ENCODE measurements at regions not wholly inside any gene's neighbourhood (a gene's known extent, or its start where the extent isn't known, plus 50 kb on each side); places are given as distances from the start of the nearest gene placed in this dataset.

DNA sequence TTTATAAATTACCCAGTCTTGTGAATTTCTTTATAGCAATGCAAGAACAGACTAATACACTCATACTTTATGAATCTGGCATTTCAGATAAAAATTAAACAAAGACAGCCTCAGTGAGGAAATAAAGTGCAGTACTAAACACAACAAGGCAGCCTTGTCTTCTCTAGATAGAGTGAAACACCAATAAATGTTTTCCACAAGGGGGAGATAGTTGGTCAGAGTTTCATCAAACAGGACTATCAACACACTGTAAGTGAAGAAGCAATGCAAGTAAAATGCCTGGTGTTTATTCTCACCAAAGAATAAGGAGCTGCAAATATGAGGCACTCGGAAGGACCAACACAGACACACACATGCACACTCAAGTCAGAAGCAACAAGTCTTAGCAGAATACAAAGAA lies 62.8 kb downstream of the FAM9B start:
- peak; percentile 65 for DNase-seq (ENCODE audit: low spot score)

DNA sequence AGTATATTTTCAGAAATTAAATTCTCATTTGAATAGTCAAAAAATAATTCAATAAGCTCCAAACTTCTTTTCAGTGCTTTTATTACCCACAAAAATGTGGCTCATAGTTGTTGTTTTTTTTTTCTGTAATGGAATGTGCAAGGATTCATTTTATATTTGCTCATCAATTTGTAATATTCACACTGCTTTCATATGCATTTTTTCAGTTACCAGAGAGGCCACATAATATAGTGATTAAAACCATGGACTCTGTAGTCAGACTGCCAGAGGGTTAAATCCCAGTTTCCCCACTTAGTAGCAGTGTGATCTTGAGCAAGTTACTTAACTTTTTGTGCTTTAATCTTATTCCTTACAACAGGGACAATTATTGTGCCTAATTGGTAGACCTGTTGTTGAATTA lies 64.5 kb downstream of the FAM9B start:
- no peak for DNase-seq (ENCODE audit: low spot score)

DNA sequence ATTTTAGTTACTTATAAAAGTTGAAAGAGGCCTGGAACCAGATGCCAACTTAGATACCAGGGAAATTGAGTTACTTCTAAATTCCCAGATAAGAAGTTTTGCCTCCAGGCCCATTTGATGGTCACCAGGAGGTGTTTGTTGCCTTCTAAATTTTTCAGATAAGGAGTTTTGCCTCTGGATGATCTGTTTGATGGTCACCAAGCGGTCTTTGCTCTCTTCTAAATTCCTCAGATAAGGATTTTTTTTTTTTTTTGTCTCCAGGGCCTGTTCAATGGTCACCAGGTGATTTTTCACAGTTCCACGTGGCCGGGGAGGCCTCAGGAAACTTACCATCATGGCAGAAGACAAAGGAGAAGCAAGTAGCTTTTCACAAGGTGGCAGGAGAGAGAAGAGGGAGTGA lies 66.5 kb downstream of the FAM9B start:
- no peak for DNase-seq (ENCODE audit: low spot score)

DNA sequence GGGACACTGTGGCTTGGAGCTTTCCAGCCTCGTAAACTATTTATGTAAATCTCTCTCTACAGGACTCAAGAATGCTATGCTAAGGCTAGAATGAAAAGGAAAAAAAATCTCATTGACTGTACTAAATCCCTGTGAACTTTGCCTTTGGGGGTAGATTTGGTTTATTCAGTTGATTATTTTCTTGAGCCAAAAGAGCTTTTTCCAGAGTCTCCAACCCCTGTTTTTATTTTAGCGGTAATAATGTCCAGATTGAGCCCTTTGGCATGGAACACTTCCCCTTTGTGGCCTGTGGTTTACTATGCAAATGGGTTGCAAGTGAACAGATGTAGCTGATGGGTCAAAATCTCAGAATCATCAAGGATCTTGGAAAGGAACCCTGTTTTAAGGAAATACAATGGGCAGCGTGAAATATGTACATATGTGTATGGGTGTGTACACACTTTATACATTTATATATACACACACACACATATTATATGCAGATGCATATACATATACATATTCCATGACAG lies 72.9 kb downstream of the FAM9B start:
- DNase-seq (ENCODE audit: low spot score): no peak

DNA sequence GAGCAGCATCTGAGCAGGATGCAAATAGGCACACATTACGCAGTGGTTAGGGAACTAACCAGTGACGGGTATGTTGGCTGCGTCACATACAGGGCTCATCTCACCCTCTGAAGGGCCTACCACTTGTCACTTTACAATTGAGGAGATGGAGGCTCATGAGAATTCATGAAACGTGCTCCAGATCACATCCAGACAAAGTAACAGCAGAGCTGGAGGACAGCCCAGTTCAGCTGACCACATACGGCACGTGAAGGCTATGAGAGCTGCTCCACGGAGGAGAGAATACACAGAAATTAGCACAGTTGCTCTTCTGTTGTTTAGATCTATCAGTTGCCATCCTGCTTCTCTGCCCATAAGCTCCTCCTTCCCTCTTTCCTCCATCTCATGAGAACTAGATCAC lies 78.4 kb downstream of the FAM9B start:
- DNase-seq (ENCODE audit: low spot score): no peak

DNA sequence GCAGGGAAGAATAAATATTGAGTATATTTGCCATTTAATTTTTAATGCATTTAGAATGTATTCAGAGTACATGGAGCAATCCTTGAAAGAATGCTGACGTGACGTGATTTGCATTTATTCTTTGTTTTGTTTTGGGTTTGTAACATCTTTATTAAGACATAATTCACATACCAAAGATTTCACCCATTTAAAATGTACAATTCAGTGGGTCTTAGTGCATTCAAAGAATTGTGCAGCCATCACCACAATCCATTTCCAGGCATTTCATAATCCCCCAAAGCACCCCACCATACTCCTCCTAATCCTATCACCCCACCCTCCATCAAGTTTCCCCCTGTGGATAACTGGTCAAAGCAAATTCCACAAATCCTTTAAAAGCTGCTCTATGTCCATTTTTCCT lies 87.4 kb downstream of the FAM9B start:
- no peak for DNase-seq (ENCODE audit: low spot score)

DNA sequence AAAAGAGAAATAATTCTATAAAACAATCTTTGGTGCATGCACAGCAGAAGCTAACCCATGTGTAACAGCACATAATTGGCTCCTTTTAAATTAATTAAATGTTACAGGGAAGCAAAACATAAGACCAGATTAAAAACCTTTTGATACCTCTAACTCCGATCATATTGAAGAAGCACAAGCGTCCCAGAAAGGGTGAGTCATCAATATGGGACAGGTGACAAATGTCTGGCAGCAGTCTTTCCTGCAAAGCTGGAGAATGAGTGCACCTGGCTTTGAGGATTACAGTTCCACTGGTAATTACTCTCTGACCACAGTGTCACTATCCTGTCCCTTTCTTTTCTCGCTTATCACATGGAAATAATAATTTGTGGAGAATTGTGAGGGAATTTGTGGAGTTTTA lies 94.6 kb downstream of the FAM9B start:
- no peak for DNase-seq (ENCODE audit: low spot score)

DNA sequence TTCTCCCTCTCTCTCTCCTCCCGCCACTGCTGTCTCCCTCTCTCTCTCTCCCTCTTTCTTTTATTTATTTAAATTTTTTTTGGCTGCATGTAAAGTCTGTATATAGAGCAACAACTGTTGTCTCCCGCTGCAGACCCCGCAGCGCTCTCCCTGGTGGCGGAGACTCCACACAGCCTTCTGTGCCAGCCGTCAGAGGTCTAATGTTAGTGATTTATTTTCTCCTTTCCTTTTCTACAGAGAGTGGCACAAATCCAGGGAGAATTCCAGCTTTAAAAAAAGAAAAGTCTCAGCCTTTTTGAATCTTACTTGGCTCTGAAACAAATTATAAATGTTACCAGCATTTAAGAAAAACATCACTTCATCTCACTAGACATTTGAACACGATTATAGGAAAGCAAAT lies 106.2 kb downstream of the FAM9B start:
- DNase-seq (ENCODE audit: low spot score): no peak

DNA sequence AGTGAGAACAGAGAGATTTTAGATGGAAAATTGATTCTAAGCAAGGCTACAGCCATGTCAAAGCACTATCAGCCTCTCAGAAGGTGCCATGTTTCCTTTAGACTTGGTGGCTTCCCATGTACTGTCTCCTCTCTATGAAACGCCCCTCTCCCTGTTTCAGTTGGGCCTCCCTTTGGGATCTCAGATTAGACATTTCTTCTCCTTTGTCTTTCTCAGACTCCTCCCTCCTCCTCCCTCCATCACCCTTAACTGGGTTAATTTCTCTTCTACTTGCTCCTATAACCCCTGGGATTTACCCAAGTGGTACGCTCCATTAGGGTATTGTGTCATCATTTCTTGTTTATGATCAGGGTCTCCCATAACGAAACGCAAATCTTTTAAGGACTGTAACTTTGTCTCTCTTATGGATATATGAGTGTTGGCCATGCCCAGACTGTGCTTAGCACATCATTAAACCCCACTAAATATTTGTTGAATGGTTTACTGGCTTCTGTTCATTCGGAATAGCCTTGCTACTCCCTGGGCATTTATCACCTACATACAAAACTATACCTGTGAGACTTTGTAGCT lies 106.8 kb downstream of the FAM9B start:
- DNase-seq (ENCODE audit: low spot score): no peak

DNA sequence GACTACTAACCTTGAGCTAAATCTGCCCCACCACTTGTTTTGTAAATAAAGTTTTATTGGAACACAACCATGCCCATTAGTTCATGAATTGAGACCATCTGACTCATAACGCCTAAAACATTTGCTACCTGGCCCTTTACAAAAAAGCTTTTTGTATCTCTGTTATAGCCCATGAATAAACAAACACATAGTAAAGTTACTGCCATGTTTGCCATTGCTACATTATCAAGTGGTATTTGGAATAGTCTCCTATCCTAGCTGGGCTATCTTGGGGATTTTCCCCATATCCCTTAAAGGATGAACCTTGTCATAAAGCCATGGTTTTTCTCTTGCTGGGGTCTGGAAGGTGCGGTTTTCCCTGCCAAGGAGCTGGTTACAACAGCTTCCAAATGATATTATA lies 112.3 kb downstream of the FAM9B start:
- no peak for DNase-seq (ENCODE audit: low spot score)

DNA sequence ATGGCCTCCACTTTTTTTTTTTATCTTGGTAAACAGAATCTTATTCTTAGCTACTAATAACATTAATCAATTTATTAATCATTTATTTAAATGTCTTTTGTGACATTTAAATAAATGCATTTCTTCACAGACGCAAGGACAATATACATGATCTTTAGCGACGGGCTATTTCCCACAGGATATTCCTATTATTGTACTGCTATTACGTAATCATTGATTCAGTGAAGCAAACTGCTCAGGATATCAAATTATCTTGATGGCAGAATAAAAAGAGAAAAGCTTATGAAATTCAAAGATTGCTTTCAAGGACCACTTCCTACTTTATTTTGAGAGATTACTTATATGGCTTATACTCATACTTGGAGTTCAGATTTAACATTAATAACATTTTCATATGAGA lies 114.1 kb downstream of the FAM9B start:
- no peak for DNase-seq (ENCODE audit: low spot score)

DNA sequence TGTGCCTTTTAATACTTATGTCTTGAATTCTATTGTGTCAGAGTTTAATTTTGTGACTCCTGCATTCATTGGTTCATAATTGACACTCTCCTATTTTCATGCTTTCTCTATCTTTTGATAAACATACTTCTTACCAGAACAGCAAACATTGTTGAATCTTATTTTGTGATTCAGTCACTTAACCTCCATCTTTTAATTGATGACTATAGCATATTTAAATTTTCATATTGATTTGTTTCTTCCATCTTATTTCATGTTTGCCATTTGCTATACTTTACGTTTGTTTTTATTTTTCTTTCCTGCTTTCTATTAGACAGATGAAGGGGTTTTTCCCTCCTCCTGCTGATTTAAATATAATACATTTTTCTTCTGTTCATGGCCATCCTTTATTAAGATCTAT lies 115.5 kb upstream of the FAM9A start:
- DNase-seq (ENCODE audit: low spot score): no peak

DNA sequence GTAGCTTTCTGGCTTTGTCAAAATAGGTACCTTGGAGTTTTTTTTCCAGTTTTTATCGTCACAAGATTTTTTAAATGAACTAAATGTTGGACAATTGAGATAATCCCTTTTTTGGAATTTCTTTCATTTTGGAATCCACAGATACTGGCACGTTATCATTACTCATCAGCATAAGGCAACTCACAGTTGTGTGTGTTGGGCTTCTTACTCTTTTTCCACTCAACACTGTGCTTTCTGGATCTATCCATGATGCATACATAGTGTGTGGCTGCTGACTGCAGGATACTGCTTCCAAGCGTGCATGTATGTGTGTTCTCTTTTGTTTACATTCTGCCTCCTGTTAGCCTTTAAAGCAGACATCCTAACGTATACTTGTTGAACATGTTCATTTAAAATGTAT lies 113.5 kb upstream of the FAM9A start:
- DNase-seq (ENCODE audit: low spot score): no peak

DNA sequence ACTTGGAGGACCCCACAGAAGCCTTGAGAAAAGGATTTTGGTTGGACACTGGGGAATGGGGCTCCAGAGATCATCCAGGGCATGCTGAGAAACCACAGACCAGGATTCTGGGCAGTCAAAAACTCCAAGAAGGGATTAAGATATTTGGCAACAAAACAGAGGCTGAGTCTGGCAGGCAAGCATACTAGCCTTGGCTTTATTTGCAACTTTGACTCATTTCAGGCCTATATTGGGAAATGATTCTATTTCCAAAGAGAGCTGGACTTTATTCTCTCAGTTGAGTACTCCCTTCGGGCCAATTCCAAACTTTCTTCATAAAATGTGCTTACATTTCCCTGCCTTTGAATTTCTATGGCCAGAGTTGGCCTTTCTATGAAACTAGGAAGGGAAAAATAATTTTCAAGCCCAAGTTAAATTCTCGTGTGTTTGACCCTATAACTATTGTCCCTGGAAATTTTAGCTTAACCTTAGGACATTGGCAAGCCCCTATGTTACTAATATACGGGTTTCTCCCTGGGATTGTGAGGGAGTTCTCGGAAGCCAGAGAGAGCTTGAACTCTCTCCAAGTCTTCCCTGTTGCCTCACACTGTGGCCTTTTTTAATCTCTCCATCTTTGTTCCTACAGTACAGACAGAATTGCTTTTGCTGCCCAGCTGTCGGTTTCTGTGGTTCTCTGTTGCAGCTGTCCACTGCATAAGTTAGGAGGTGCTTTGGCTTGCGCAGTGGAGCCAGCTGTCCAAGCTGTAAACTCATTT lies 112.6 kb upstream of the FAM9A start:
- DNase-seq (ENCODE audit: low spot score): no peak

DNA sequence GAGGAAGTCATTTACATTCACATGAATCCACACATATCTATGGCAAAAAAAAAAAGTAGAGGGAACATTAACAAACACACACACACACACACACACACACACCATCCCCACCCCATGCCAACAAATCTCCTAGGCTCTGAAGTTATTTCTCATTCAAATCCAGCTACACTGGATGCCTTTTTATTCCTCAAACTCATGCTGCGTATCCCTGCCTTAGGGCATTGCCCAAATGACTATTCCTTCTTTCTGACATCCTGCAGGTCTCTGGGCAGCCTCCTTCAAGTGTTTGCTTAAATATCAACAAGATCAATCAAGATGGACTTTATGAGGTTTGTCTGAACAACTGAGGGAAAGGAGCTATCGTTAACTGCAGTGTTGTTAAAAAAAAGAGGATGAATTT lies 106.5 kb upstream of the FAM9A start:
- no peak for DNase-seq (ENCODE audit: low spot score)

DNA sequence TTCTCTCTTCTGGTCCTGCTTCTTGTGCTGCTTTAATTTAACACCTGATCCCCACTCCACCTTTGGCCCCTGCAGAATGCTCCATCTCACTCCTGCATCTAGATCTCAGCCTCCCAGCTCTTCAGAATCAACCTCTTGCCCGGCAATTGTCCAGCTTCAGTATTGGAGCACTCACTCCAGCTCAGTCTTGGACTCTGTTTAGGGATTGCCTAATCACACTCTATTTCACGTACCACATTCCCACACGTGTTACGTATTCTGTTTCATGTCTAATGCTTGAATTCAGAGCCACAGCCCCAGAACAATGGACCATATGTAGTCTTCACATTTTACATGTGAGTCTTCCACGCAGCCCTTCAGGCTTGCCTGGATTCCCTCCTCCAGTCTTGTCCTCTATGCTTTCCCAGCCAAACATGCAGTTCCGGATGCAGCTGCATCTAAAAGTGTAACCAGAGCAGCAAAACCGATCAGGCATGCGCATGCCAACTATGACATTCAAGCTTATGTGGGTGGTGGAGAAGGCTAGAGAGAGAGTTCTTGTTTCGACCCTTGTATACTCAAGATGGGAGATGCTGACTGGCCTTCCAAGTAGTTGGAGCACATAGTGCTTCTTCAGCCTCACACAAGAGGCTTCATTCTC lies 105.2 kb upstream of the FAM9A start:
- no peak for DNase-seq (ENCODE audit: low spot score)

DNA sequence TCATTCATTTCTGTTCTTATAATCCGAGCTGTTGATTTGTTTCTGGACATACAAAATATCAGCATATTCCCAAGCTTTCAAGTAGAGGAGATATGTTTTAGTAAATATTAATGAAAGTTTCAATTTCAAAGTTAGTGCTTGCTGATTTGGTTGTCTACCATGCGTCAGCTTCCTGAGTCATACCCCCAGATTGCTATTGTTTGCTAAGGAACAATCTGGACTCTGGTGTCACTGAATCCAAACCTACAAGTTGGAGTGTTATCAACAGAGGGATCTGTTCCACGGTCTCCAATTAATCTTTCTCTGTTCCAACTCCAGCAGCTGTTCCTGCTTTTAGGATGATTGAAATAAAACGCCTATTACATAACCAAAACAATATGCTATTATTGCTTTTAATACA lies 96.1 kb upstream of the FAM9A start:
- no peak for DNase-seq (ENCODE audit: low spot score)

DNA sequence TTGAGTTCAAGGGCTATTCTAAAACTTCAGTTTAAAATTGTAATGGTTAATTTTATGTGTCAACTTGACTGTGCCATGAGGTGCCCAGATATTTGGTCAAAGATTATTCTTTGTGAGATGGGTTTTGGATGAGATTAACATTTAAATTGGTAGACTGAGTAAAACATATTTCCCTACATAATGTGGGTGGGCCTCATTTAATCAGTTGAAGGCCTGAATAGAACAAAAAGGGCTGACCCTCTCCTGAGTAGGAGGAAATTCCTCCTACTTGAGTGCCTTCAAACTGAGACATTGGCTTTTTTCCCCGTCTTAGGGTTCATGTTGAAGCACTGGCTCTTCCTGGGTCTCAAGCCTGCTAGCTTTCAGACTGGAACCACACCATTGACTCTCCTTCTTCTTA lies 89.6 kb upstream of the FAM9A start:
- no peak for DNase-seq (ENCODE audit: low spot score)

DNA sequence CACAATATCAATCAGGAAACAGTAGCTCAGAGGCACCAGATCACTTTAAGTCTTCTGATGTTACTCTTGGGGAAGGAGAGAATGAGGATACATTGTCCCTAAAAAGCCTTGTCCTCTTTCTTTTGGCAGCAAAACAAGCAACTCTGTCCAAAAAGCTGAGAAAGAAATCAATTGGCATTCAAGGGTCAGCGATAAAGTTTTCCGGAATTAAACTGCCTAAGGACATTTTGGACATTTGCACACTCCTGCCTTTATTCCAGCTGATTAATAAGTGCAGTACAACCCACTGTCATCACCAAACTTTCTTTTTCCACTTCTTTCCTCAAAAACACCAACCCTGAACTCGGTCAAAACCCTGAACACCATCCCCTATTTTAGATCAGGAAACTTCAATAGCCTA lies 85.8 kb upstream of the FAM9A start:
- no peak for DNase-seq (ENCODE audit: low spot score)

DNA sequence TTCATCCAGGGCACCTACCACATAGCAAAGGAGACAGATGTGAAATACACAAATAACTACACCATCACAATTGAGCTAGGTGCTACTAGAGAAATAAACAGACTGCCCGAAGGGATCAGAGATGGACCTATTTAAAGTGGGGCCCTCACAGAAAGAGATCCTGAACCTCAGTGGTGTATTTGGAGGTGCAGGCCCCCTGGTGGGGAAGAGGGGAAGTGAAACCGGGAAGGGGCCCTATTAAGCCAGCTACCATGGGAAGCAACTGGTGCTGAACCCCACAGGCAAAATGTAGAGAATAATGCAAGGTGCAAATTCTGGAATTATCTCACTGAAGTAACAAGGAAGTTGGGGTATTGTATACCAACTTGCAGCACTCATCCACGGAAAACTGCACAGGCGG lies 78.6 kb upstream of the FAM9A start:
- peak; percentile 47 for DNase-seq (ENCODE audit: low spot score)

DNA sequence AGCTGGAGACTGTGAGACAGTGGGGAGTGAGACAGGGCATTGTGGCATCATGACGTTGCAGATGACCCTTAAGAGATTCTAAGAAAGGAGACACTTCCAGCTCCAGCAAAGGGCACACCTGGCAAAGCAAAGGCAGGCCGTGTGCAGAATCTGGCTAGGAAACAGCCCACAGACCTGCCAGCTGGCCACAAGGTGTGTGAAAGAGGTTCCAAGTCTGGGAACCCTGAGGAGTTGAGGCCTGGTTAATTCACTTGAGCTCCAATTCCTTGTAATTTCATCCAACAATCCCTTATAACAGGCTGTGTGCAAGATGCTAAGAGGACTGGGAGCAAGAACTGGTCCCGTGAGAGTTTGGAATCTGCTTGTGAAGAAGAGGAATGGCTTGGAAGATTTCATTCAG lies 72.8 kb upstream of the FAM9A start:
- DNase-seq (ENCODE audit: low spot score): no peak

DNA sequence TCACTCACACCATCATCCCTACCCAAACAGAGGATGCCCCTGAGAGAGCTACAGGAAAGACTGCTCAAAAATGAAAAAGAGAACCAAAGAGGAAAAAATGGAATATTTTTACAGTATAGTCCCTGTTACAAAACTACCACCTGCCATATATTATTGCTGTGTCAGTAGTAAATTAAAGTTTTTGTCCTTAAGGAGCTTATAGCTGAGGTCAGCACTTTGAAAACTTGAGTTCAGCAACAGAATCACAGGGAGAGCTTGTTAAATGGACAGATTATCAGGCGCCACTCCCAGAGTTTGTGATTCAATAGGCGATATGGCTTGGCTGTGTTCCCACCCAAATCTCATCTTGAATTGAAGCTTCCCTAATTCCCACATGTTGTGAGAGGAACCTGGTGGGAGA lies 71.9 kb upstream of the FAM9A start:
- DNase-seq (ENCODE audit: low spot score): no peak

DNA sequence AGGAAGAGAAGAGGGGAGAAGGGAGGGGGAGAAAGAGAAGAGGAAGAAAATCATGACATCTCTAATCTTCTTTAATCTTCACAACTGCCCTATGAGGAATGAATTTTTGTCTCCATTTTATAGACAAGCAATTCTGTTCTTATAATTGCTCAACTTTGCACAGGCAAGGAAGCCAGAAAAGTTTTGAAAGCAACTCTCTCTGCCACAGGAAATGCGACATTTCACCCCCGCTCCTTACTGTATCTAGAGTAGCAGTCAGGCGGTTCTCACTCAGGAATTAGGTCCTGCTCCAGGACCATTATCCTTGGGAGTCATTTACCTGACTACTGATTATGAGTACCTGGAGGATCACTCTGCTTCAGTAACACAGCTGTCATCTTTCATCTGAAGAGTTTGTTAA lies 69.2 kb upstream of the FAM9A start:
- no peak for DNase-seq (ENCODE audit: low spot score)

DNA sequence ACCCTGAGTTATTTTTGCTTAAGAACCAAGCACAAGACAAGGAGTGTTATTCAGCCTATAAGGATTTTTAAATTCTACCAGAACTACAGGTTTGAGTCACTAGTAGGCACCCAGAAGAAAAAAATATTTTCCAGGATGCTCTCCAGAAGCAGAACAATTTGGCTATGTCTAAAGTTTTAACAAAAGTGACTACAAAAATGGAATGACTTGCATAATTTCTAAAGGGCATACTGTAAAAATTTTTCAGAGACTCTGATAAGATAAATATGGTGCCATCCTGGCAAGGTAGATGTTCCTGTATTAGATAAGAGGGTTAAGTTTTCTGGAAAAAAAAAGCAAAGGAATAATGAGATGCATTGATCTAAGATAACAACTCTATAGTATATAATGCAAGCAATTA lies 68.6 kb upstream of the FAM9A start:
- no peak for DNase-seq (ENCODE audit: low spot score)
